ENCODE measurements at regions not wholly inside any gene's neighbourhood (a gene's known extent, or its start where the extent isn't known, plus 50 kb on each side); places are given as distances from the start of the nearest gene placed in this dataset.

GRCh38 chr9:16058131-16058549 is 505.3 kb downstream of the CCDC171 start (continued):
- TF ChIP-seq DDX20 (tag; IDR thresholded peaks at IDR 0.05; ENCODE audit: low read depth): no peak

GRCh38 chr9:16060436-16061129 is 507.7 kb downstream of the CCDC171 start:
- Histone ChIP-seq H3K79me2 (ENCODE audit: control insufficient read depth, insufficient read depth, low read length) (no peaks in the 10 kb centered on the region), H3K4me3 (no peak overlapping the region), H3K4me1 (replicated peaks in 1 of 2; ENCODE audit: control insufficient read depth in 2 of 2, insufficient read depth in 2 of 2, low read length in 2 of 2) (no peaks in the 10 kb centered on the region), H4K20me1 (replicated peaks; ENCODE audit: control insufficient read depth, insufficient read depth, low read length) (no peaks in the 10 kb centered on the region), H2AFZ (ENCODE audit: low read depth, low read length) (no peak overlapping the region), H3K4me2 (ENCODE audit: insufficient read depth, low read length) (no peak overlapping the region), H3K27ac (ENCODE audit: extremely low read depth, low read depth, low read length) (no peak overlapping the region), H3K9ac (ENCODE audit: insufficient read depth in 1 of 2, low read depth in 2 of 2, low read length in 2 of 2) (no peak overlapping the region), H3K36me3 (ENCODE audit: control insufficient read depth, insufficient read depth, low read length) (no peaks in the 10 kb centered on the region), H3K27me3 (ENCODE audit: control insufficient read depth in 2 of 2, insufficient read depth in 2 of 2, low read length in 2 of 2) (no peaks in the 10 kb centered on the region), H3K9me3 (replicated peaks; ENCODE audit: control insufficient read depth, insufficient read depth, low read depth, low read length) (no peaks in the 10 kb centered on the region), H3K9me1 (ENCODE audit: control insufficient read depth, insufficient read depth, low read length) (no peaks in the 10 kb centered on the region)
- ChIA-PET CTCF (ENCODE audit: low intra/inter-chr PET ratio) (no interaction called here), POLR2A (no interaction called here)
- FAIRE-seq (no peak), ATAC-seq (no peak), DNase-seq (ENCODE audit: extremely low read depth in 1 of 4, low spot score in 3 of 4) (no peak)
- intact Hi-C loops (cut with micrococcal nuclease) (no loop called here), in situ Hi-C loops (cut with MboI) (no loop called here)
- BruUV-seq (replicated peaks): no TSS peak
- WGBS (ENCODE audit: insufficient coverage, low coverage, missing lambda C conversion rate): 3% methylated on average over 3 of the region's 3 CpGs
- no peak for TF ChIP-seq ZNF407 (IDR thresholded peaks at IDR 0.05; ENCODE audit: low read depth)
- no peak for TF ChIP-seq MCM3 (IDR thresholded peaks at IDR 0.05)
- TF ChIP-seq ZNF3 (CRISPR knock-in tag; IDR thresholded peaks at IDR 0.05): no peak
- TF ChIP-seq FOSL1 (tag; conservative IDR thresholded peaks at IDR 0.05): no peak
- no peak for TF ChIP-seq ZBTB33 (CRISPR knock-in tag; IDR thresholded peaks at IDR 0.05)
- TF ChIP-seq ELK1 (CRISPR knock-in tag; IDR thresholded peaks at IDR 0.05): no peak
- no peak for TF ChIP-seq ESRRA (IDR thresholded peaks at IDR 0.05; ENCODE audit: borderline replicate concordance, low read depth)
- TF ChIP-seq ZNF561 (CRISPR knock-in tag; conservative IDR thresholded peaks at IDR 0.05): no peak
- TF ChIP-seq NELFE (IDR thresholded peaks at IDR 0.05; ENCODE audit: insufficient read depth, insufficient read length): no peak

Data from K562 (cell line).